ENCODE measurements at regions not wholly inside any gene's neighbourhood (a gene's known extent, or its start where the extent isn't known, plus 50 kb on each side); places are given as distances from the start of the nearest gene placed in this dataset.

DNA sequence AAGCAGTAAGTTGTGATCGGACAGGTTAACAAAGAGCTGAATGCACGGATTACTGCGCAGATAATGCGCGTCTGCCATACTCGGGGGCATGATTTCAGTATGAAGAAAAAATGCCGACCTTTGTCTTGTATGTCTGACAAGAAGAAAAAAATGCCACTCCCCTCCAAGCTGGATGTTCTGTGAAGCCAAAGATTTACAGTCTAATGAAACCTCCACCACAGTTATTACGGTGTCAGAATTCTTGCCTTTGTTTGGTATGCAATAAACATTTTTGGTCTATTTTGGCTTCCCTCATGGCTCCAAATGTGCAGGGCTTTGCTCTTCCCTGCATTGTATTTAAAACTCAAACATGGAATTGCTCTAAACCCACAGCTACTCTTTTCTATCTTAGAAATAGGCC, 72.2 kb upstream of the THUMPD2 start:
- Histone ChIP-seq H3K79me2 (ENCODE audit: control insufficient read depth, insufficient read depth, low read length, poor library complexity) (no peaks in the 10 kb centered on the region), H3K36me3 (ENCODE audit: control insufficient read depth in 1 of 2, insufficient read depth in 2 of 2, low read length in 2 of 2) (no peaks in the 10 kb centered on the region), H2BK12ac (ENCODE audit: low read length) (no peak overlapping the region), H4K8ac (ENCODE audit: low read depth, low read length) (no peak overlapping the region), H3K9me3 (ENCODE audit: insufficient read depth, low read depth, low read length) (no peaks in the 10 kb centered on the region), H4K12ac (ENCODE audit: low read depth, low read length) (no peak overlapping the region), H3K18ac (ENCODE audit: low read length) (no peak overlapping the region), H4K91ac (ENCODE audit: low read depth, low read length) (no peak overlapping the region), H2AFZ (ENCODE audit: insufficient read depth, low read length, poor library complexity) (no peak overlapping the region), H2BK5ac (ENCODE audit: low read depth, low read length, poor library complexity) (no peak overlapping the region), H3K79me1 (ENCODE audit: low read length) (no peaks in the 10 kb centered on the region), H3K9ac (ENCODE audit: low read length) (no peak overlapping the region), H3K4me1 (ENCODE audit: control insufficient read depth in 1 of 2, insufficient read depth in 2 of 2, low read length in 2 of 2) (no peaks in the 10 kb centered on the region), H3K14ac (ENCODE audit: low read length) (no peak overlapping the region), H3K27ac (ENCODE audit: low read depth, low read length) (no peak overlapping the region), H3K4me2 (ENCODE audit: low read length) (no peak overlapping the region), H3K27me3 (ENCODE audit: insufficient read depth, low read length) (no peaks in the 10 kb centered on the region), H3K4me3 (ENCODE audit: low read depth, low read length) (no peak overlapping the region), H3K4ac (ENCODE audit: low read depth, low read length) (no peak overlapping the region), H2BK120ac (ENCODE audit: insufficient read depth, low read length, poor library complexity) (no peak overlapping the region), H2AK5ac (ENCODE audit: low read length) (no peak overlapping the region), H3K23ac (ENCODE audit: low read length) (no peak overlapping the region)
- WGBS (ENCODE audit: extremely low coverage, insufficient coverage, insufficient read length) = no CpG with 5 or more reads among the region's 8 CpGs
- peak; percentile 9 to 71 for DNase-seq

DNA sequence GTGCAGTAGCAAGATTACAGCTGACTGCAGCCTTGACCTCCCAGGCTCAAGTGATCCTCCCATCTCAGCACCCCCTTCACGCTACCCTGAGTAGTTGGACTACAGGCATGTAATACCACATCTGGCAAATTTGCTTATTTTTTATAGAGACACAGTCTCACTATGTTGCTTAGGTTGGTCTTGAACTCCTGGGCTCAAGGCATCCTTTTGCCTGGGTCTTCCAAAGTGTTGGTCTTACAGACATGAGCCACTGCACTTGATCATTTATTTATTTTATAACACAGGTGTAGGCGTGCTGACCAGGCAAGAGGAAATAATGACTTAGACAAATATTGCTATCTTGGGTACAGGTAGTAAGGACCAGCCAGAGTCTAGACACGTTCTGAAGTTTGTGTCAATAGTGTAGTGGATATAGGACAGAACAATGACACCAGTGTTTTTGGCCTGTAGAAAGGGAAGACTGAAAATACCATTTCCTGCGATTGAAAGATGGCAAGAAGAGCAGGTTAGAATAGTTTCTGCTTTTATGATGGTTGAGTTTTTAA, 71.0 kb upstream of the THUMPD2 start:
- H4K12ac ChIP-seq (ENCODE audit: low read depth, low read length) = no peak overlapping the region
- no peak overlapping the region for H3K27ac ChIP-seq (ENCODE audit: low read depth, low read length)
- H2BK120ac ChIP-seq (ENCODE audit: insufficient read depth, low read length, poor library complexity) = no peak overlapping the region
- no peak overlapping the region for H2BK5ac ChIP-seq (ENCODE audit: low read depth, low read length, poor library complexity)
- H3K27me3 ChIP-seq (ENCODE audit: insufficient read depth, low read length) = no peaks in the 10 kb centered on the region
- DNase-seq = no peak
- no peak overlapping the region for H3K18ac ChIP-seq (ENCODE audit: low read length)
- no peaks in the 10 kb centered on the region for H3K9me3 ChIP-seq (ENCODE audit: insufficient read depth, low read depth, low read length)
- H4K91ac ChIP-seq (ENCODE audit: low read depth, low read length) = no peak overlapping the region
- no peaks in the 10 kb centered on the region for H3K79me1 ChIP-seq (ENCODE audit: low read length)
- no peak overlapping the region for H2AFZ ChIP-seq (ENCODE audit: insufficient read depth, low read length, poor library complexity)
- no CpG with 5 or more reads among the region's 4 CpGs for whole genome bisulfite sequencing (ENCODE audit: extremely low coverage, insufficient coverage, insufficient read length)
- H4K8ac ChIP-seq (ENCODE audit: low read depth, low read length) = no peak overlapping the region
- no peak overlapping the region for H3K23ac ChIP-seq (ENCODE audit: low read length)
- H3K4me2 ChIP-seq (ENCODE audit: low read length) = no peak overlapping the region
- H3K4me1 ChIP-seq (ENCODE audit: control insufficient read depth in 1 of 2, insufficient read depth in 2 of 2, low read length in 2 of 2) = peaks cover 3 to 7% of the 10 kb centered on the region in 2 experiments
- H3K4ac ChIP-seq (ENCODE audit: low read depth, low read length) = no peak overlapping the region
- H3K14ac ChIP-seq (ENCODE audit: low read length) = no peak overlapping the region
- no peaks in the 10 kb centered on the region for H3K36me3 ChIP-seq (ENCODE audit: control insufficient read depth in 1 of 2, insufficient read depth in 2 of 2, low read length in 2 of 2)
- no peak overlapping the region for H2AK5ac ChIP-seq (ENCODE audit: low read length)
- no peak overlapping the region for H2BK12ac ChIP-seq (ENCODE audit: low read length)
- no peak overlapping the region for H3K9ac ChIP-seq (ENCODE audit: low read length)
- no peaks in the 10 kb centered on the region for H3K79me2 ChIP-seq (ENCODE audit: control insufficient read depth, insufficient read depth, low read length, poor library complexity)
- no peak overlapping the region for H3K4me3 ChIP-seq (ENCODE audit: low read depth, low read length)

DNA sequence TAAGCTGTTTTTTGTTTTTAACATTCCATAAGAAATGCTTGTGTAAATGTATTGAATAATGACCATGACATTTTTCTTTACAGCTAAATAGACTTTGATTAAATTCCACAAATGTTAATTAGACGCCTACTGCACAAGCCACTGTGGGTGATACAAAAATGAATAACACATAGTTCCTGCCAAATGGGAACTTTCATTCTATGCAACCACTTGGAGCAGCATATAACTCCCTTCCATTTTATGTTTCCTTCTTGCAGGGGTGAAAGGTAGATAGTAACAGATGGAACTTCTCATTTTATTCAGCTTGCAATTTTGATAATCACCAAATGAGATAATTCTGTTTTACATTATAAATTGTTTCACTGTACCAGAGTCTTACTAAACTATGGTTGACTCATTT, 70.0 kb upstream of the THUMPD2 start:
- DNase-seq = no peak
- H3K14ac ChIP-seq (ENCODE audit: low read length) = no peak overlapping the region
- peaks cover 6 to 7% of the 10 kb centered on the region in 2 experiments for H3K4me1 ChIP-seq (ENCODE audit: control insufficient read depth in 1 of 2, insufficient read depth in 2 of 2, low read length in 2 of 2)
- H3K79me2 ChIP-seq (ENCODE audit: control insufficient read depth, insufficient read depth, low read length, poor library complexity) = no peaks in the 10 kb centered on the region
- H3K27me3 ChIP-seq (ENCODE audit: insufficient read depth, low read length) = no peaks in the 10 kb centered on the region
- H3K4me3 ChIP-seq (ENCODE audit: low read depth, low read length) = no peak overlapping the region
- H3K27ac ChIP-seq (ENCODE audit: low read depth, low read length) = no peak overlapping the region
- H3K4me2 ChIP-seq (ENCODE audit: low read length) = no peak overlapping the region
- H3K4ac ChIP-seq (ENCODE audit: low read depth, low read length) = no peak overlapping the region
- no peaks in the 10 kb centered on the region for H3K36me3 ChIP-seq (ENCODE audit: control insufficient read depth in 1 of 2, insufficient read depth in 2 of 2, low read length in 2 of 2)
- no peak overlapping the region for H3K23ac ChIP-seq (ENCODE audit: low read length)
- H2AFZ ChIP-seq (ENCODE audit: insufficient read depth, low read length, poor library complexity) = no peak overlapping the region
- no peak overlapping the region for H4K91ac ChIP-seq (ENCODE audit: low read depth, low read length)
- no peak overlapping the region for H2AK5ac ChIP-seq (ENCODE audit: low read length)
- no peak overlapping the region for H3K9ac ChIP-seq (ENCODE audit: low read length)
- no peak overlapping the region for H2BK5ac ChIP-seq (ENCODE audit: low read depth, low read length, poor library complexity)
- no peaks in the 10 kb centered on the region for H3K9me3 ChIP-seq (ENCODE audit: insufficient read depth, low read depth, low read length)
- no peak overlapping the region for H3K18ac ChIP-seq (ENCODE audit: low read length)
- WGBS (ENCODE audit: extremely low coverage, insufficient coverage, insufficient read length) = no CpG with 5 or more reads among the region's 1 CpG
- no peak overlapping the region for H2BK120ac ChIP-seq (ENCODE audit: insufficient read depth, low read length, poor library complexity)
- H4K12ac ChIP-seq (ENCODE audit: low read depth, low read length) = no peak overlapping the region
- no peaks in the 10 kb centered on the region for H3K79me1 ChIP-seq (ENCODE audit: low read length)
- H4K8ac ChIP-seq (ENCODE audit: low read depth, low read length) = no peak overlapping the region
- H2BK12ac ChIP-seq (ENCODE audit: low read length) = no peak overlapping the region

DNA sequence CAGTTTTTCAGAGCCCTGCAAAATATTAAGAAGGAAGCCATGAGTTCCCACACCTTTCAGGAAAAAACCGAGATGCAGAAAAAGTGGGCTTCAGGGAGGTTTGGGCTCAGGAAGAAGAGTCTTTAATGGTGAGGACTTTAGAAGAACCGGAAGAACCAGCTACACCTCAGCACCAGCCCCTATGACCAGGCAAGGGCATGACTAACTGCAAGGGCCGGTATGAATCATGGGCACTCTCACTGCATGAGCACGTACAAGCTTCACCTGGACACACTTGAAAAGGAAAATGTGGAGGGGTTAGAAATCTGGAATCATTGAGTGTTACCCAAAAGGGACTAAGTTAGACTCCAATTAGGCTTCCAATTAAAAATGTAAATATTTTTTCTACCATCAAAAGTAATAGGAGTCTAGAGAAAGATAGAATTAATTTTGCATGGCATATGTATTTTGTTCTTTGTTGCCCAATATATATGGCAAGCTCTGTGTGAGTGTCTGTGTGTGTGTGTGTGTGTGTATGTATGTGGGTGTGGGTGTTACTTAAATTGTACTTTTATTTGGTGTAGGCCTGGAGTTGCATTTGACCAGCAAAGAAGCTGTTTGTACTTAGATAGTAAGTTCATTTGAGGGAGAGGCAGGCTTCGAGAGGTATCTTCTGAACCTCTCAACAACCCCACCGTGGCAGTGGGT, 66.5 kb upstream of the THUMPD2 start:
- DNase-seq = peak; percentile 88 to 91

More for the DNA sequence above, 66.5 kb upstream of the THUMPD2 start:
- H3K4me3 ChIP-seq (ENCODE audit: low read depth, low read length) = no peak overlapping the region
- no peaks in the 10 kb centered on the region for H3K79me1 ChIP-seq (ENCODE audit: low read length)
- no peak overlapping the region for H2BK5ac ChIP-seq (ENCODE audit: low read depth, low read length, poor library complexity)
- no peak overlapping the region for H2AFZ ChIP-seq (ENCODE audit: insufficient read depth, low read length, poor library complexity)
- no peaks in the 10 kb centered on the region for H3K79me2 ChIP-seq (ENCODE audit: control insufficient read depth, insufficient read depth, low read length, poor library complexity)
- no peak overlapping the region for H4K8ac ChIP-seq (ENCODE audit: low read depth, low read length)
- H3K36me3 ChIP-seq (ENCODE audit: control insufficient read depth in 1 of 2, insufficient read depth in 2 of 2, low read length in 2 of 2) = no peaks in the 10 kb centered on the region
- H4K12ac ChIP-seq (ENCODE audit: low read depth, low read length) = no peak overlapping the region
- no peak overlapping the region for H3K9ac ChIP-seq (ENCODE audit: low read length)
- no peaks in the 10 kb centered on the region for H3K27me3 ChIP-seq (ENCODE audit: insufficient read depth, low read length)
- no peak overlapping the region for H3K27ac ChIP-seq (ENCODE audit: low read depth, low read length)
- no peak overlapping the region for H3K4ac ChIP-seq (ENCODE audit: low read depth, low read length)
- H2BK120ac ChIP-seq (ENCODE audit: insufficient read depth, low read length, poor library complexity) = no peak overlapping the region
- H3K4me2 ChIP-seq (ENCODE audit: low read length) = no peak overlapping the region
- peaks cover 6 to 7% of the 10 kb centered on the region in 2 experiments for H3K4me1 ChIP-seq (ENCODE audit: control insufficient read depth in 1 of 2, insufficient read depth in 2 of 2, low read length in 2 of 2)
- WGBS (ENCODE audit: extremely low coverage, insufficient coverage, insufficient read length) = no CpG with 5 or more reads among the region's 6 CpGs
- H2BK12ac ChIP-seq (ENCODE audit: low read length) = no peak overlapping the region
- H3K14ac ChIP-seq (ENCODE audit: low read length) = no peak overlapping the region
- H3K18ac ChIP-seq (ENCODE audit: low read length) = no peak overlapping the region
- no peak overlapping the region for H4K91ac ChIP-seq (ENCODE audit: low read depth, low read length)
- H3K9me3 ChIP-seq (ENCODE audit: insufficient read depth, low read depth, low read length) = no peaks in the 10 kb centered on the region
- no peak overlapping the region for H2AK5ac ChIP-seq (ENCODE audit: low read length)
- no peak overlapping the region for H3K23ac ChIP-seq (ENCODE audit: low read length)

Data from trophoblast cell (in vitro differentiated cells and primary cell).